ENCODE measurements at regions not wholly inside any gene's neighbourhood (a gene's known extent, or its start where the extent isn't known, plus 50 kb on each side); places are given as distances from the start of the nearest gene placed in this dataset.
"Not testable (repeated sequence)": the region's sequence is repeated elsewhere in the genome, so short reads cannot be mapped to it uniquely, and the experiment has no call there.

DNA sequence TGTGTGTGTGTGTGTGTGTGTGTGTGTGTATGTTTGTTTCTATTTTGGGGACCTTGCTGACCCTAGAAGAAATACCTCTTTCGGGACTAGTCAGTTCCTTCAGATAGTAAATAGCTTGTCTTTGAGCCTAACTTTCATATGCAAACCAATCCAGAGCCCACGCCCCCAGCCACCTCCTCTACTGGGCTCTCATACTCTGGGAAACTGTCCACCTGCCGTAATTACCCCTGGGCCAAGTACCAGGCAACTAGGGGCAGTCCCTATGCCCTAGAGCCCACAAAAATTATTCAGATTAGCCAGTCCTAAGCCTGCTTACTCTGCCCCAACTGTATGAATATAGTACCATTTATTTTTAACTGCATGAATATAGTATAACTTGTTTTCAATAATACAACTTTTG is 970.4 kb downstream of the EPHA4 start:
- no peak overlapping the region for H3K4me2 ChIP-seq (ENCODE audit: low read length)
- no peak overlapping the region for H3K27ac ChIP-seq (ENCODE audit: low read depth, low read length)
- H3K18ac ChIP-seq (ENCODE audit: low read length), result no peak overlapping the region
- no peaks in the 10 kb centered on the region for H3K79me1 ChIP-seq (ENCODE audit: low read length)
- no peaks in the 10 kb centered on the region for H3K4me1 ChIP-seq (ENCODE audit: control insufficient read depth, low read depth, low read length)
- no peak overlapping the region for H4K5ac ChIP-seq (ENCODE audit: low read length)
- no peak for DNase-seq
- no peak overlapping the region for H3K4me3 ChIP-seq (ENCODE audit: low read length)
- no peak overlapping the region for H2BK15ac ChIP-seq (replicated peaks; ENCODE audit: low read depth)
- H3K23ac ChIP-seq (ENCODE audit: low read length), result no peak overlapping the region
- H2BK5ac ChIP-seq (ENCODE audit: low read length), result no peak overlapping the region
- no peaks in the 10 kb centered on the region for H3K27me3 ChIP-seq (ENCODE audit: insufficient read depth, low read length, poor library complexity)
- H3K56ac ChIP-seq (ENCODE audit: low read length), result no peak overlapping the region
- H2AK5ac ChIP-seq (ENCODE audit: low read length), result no peak overlapping the region
- H2BK120ac ChIP-seq (ENCODE audit: low read depth, low read length), result no peak overlapping the region
- H3K9ac ChIP-seq (ENCODE audit: low read length), result no peak overlapping the region
- H3K36me3 ChIP-seq (ENCODE audit: control insufficient read depth, insufficient read depth, low read length), result no peaks in the 10 kb centered on the region
- H3K4ac ChIP-seq (ENCODE audit: low read depth, low read length), result no peak overlapping the region
- H4K8ac ChIP-seq (ENCODE audit: low read depth, low read length), result no peak overlapping the region
- H3K79me2 ChIP-seq (ENCODE audit: control insufficient read depth, insufficient read depth, low read length), result no peaks in the 10 kb centered on the region
- WGBS (ENCODE audit: extremely low coverage, insufficient coverage, low lambda C conversion rate), result no CpG with 5 or more reads among the region's 3 CpGs

- H3K56ac ChIP-seq (ENCODE audit: low read length); H4K5ac ChIP-seq (ENCODE audit: low read length); H3K79me1 ChIP-seq (ENCODE audit: low read length); H3K79me2 ChIP-seq (ENCODE audit: control insufficient read depth, insufficient read depth, low read length); H2AK5ac ChIP-seq (ENCODE audit: low read length); H4K8ac ChIP-seq (ENCODE audit: low read depth, low read length); H3K27me3 ChIP-seq (ENCODE audit: insufficient read depth, low read length, poor library complexity); H3K4me2 ChIP-seq (ENCODE audit: low read length); H2BK120ac ChIP-seq (ENCODE audit: low read depth, low read length); H3K4me3 ChIP-seq (ENCODE audit: low read length); H3K9ac ChIP-seq (ENCODE audit: low read length); H3K27ac ChIP-seq (ENCODE audit: low read depth, low read length); DNase-seq; H2BK15ac ChIP-seq (replicated peaks; ENCODE audit: low read depth); H3K4ac ChIP-seq (ENCODE audit: low read depth, low read length); H3K4me1 ChIP-seq (ENCODE audit: control insufficient read depth, low read depth, low read length); H2BK5ac ChIP-seq (ENCODE audit: low read length); H3K36me3 ChIP-seq (ENCODE audit: control insufficient read depth, insufficient read depth, low read length); H3K18ac ChIP-seq (ENCODE audit: low read length); H3K23ac ChIP-seq (ENCODE audit: low read length): not testable (repeated sequence)
- WGBS (ENCODE audit: extremely low coverage, insufficient coverage, low lambda C conversion rate), result no CpG with 5 or more reads among the region's 8 CpGs
These were observed 959.1 kb downstream of the EPHA4 start for GRCh38 chr2:220613004-220613403.

DNA sequence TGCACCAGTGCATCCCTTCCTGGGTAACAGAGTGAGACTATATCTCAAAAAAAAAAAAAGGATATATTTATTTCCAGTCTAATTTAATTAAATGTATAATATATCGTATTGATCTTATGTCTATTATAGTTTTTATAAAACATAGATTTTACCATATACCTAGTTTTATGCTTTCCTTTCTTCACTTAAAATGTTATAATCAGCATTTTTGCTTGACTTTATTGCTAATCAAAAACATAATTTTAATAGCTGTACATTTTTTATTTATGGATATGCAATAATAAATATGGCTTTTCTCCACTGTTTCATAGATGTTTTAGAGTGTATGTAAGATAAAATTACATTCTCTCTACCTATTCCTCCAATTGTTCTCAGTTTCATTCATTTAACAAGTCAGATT is 958.0 kb downstream of the EPHA4 start:
- Histone ChIP-seq H3K79me1 (ENCODE audit: low read length) (no peaks in the 10 kb centered on the region), H3K36me3 (ENCODE audit: control insufficient read depth, insufficient read depth, low read length) (no peaks in the 10 kb centered on the region), H3K27me3 (ENCODE audit: insufficient read depth, low read length, poor library complexity) (no peaks in the 10 kb centered on the region), H3K79me2 (ENCODE audit: control insufficient read depth, insufficient read depth, low read length) (no peaks in the 10 kb centered on the region), H2BK15ac (replicated peaks; ENCODE audit: low read depth) (no peak overlapping the region), H3K9ac (ENCODE audit: low read length) (no peak overlapping the region), H3K23ac (ENCODE audit: low read length) (no peak overlapping the region), H3K4me1 (ENCODE audit: control insufficient read depth, low read depth, low read length) (no peaks in the 10 kb centered on the region), H3K27ac (ENCODE audit: low read depth, low read length) (no peak overlapping the region), H3K18ac (ENCODE audit: low read length) (no peak overlapping the region), H4K5ac (ENCODE audit: low read length) (no peak overlapping the region), H3K56ac (ENCODE audit: low read length) (no peak overlapping the region), H3K4me2 (ENCODE audit: low read length) (no peak overlapping the region), H3K4ac (ENCODE audit: low read depth, low read length) (no peak overlapping the region), H4K8ac (ENCODE audit: low read depth, low read length) (no peak overlapping the region), H2BK5ac (ENCODE audit: low read length) (no peak overlapping the region), H2BK120ac (ENCODE audit: low read depth, low read length) (no peak overlapping the region), H3K4me3 (ENCODE audit: low read length) (no peak overlapping the region), H2AK5ac (ENCODE audit: low read length) (no peak overlapping the region)
- DNase-seq, result no peak
- no CpG with 5 or more reads among the region's 1 CpG for WGBS (ENCODE audit: extremely low coverage, insufficient coverage, low lambda C conversion rate)

- H2BK15ac ChIP-seq (replicated peaks; ENCODE audit: low read depth), result no peak overlapping the region
- no peak overlapping the region for H3K4me3 ChIP-seq (ENCODE audit: low read length)
- H3K36me3 ChIP-seq (ENCODE audit: control insufficient read depth, insufficient read depth, low read length), result no peaks in the 10 kb centered on the region
- H3K18ac ChIP-seq (ENCODE audit: low read length), result no peak overlapping the region
- no peaks in the 10 kb centered on the region for H3K79me1 ChIP-seq (ENCODE audit: low read length)
- no peak overlapping the region for H2BK5ac ChIP-seq (ENCODE audit: low read length)
- no peak overlapping the region for H4K8ac ChIP-seq (ENCODE audit: low read depth, low read length)
- no peaks in the 10 kb centered on the region for H3K79me2 ChIP-seq (ENCODE audit: control insufficient read depth, insufficient read depth, low read length)
- no peak overlapping the region for H2AK5ac ChIP-seq (ENCODE audit: low read length)
- H3K23ac ChIP-seq (ENCODE audit: low read length), result no peak overlapping the region
- H3K4ac ChIP-seq (ENCODE audit: low read depth, low read length), result no peak overlapping the region
- peak; percentile 7 for DNase-seq
- H2BK120ac ChIP-seq (ENCODE audit: low read depth, low read length), result no peak overlapping the region
- no CpG with 5 or more reads among the region's 3 CpGs for WGBS (ENCODE audit: extremely low coverage, insufficient coverage, low lambda C conversion rate)
- no peaks in the 10 kb centered on the region for H3K4me1 ChIP-seq (ENCODE audit: control insufficient read depth, low read depth, low read length)
- no peak overlapping the region for H3K27ac ChIP-seq (ENCODE audit: low read depth, low read length)
- no peak overlapping the region for H3K56ac ChIP-seq (ENCODE audit: low read length)
- no peak overlapping the region for H3K4me2 ChIP-seq (ENCODE audit: low read length)
- H3K9ac ChIP-seq (ENCODE audit: low read length), result no peak overlapping the region
- no peaks in the 10 kb centered on the region for H3K27me3 ChIP-seq (ENCODE audit: insufficient read depth, low read length, poor library complexity)
- no peak overlapping the region for H4K5ac ChIP-seq (ENCODE audit: low read length)
These were observed 952.4 kb downstream of the EPHA4 start for GRCh38 chr2:220619525-220620220.

DNA sequence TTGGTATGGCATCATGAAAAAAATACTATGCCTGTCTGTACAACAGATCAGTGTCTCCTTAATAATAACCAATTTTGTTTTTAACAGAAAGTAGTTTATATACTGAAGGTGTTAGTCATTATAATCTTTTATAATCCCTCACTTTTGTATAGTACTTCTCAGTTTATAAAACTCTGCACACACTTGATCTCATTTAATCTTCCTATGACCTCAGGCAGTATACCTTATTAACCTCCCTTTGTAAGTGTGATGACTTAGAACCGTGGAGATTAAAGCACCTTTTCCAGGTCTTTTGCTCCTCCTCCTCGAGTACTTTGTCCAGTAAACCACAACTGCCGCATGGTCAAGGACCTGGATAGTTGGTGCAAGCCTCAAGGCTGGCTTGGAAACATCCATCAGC is 945.5 kb downstream of the EPHA4 start:
- Histone ChIP-seq H3K4ac (ENCODE audit: low read depth, low read length) (no peak overlapping the region), H3K18ac (ENCODE audit: low read length) (no peak overlapping the region), H4K5ac (ENCODE audit: low read length) (no peak overlapping the region), H2BK120ac (ENCODE audit: low read depth, low read length) (no peak overlapping the region), H3K23ac (ENCODE audit: low read length) (no peak overlapping the region), H3K4me2 (ENCODE audit: low read length) (no peak overlapping the region), H3K9ac (ENCODE audit: low read length) (no peak overlapping the region), H3K4me1 (ENCODE audit: control insufficient read depth, low read depth, low read length) (no peaks in the 10 kb centered on the region), H3K4me3 (ENCODE audit: low read length) (no peak overlapping the region), H3K79me2 (ENCODE audit: control insufficient read depth, insufficient read depth, low read length) (no peaks in the 10 kb centered on the region), H3K36me3 (ENCODE audit: control insufficient read depth, insufficient read depth, low read length) (no peaks in the 10 kb centered on the region), H2BK15ac (replicated peaks; ENCODE audit: low read depth) (no peak overlapping the region), H2AK5ac (ENCODE audit: low read length) (no peak overlapping the region), H3K27ac (ENCODE audit: low read depth, low read length) (no peak overlapping the region), H4K8ac (ENCODE audit: low read depth, low read length) (no peak overlapping the region), H3K56ac (ENCODE audit: low read length) (no peak overlapping the region), H3K79me1 (ENCODE audit: low read length) (no peaks in the 10 kb centered on the region), H2BK5ac (ENCODE audit: low read length) (no peak overlapping the region), H3K27me3 (ENCODE audit: insufficient read depth, low read length, poor library complexity) (no peaks in the 10 kb centered on the region)
- no peak for DNase-seq
- WGBS (ENCODE audit: extremely low coverage, insufficient coverage, low lambda C conversion rate), result no CpG with 5 or more reads among the region's 3 CpGs

- Histone ChIP-seq H2AK5ac (ENCODE audit: low read length) (no peak overlapping the region), H3K18ac (ENCODE audit: low read length) (no peak overlapping the region), H4K8ac (ENCODE audit: low read depth, low read length) (no peak overlapping the region), H4K5ac (ENCODE audit: low read length) (no peak overlapping the region), H3K9ac (ENCODE audit: low read length) (no peak overlapping the region), H3K56ac (ENCODE audit: low read length) (no peak overlapping the region), H3K36me3 (ENCODE audit: control insufficient read depth, insufficient read depth, low read length) (no peaks in the 10 kb centered on the region), H3K79me1 (ENCODE audit: low read length) (no peaks in the 10 kb centered on the region), H3K4me2 (ENCODE audit: low read length) (no peak overlapping the region), H3K4me3 (ENCODE audit: low read length) (no peak overlapping the region), H2BK5ac (ENCODE audit: low read length) (no peak overlapping the region), H3K4ac (ENCODE audit: low read depth, low read length) (no peak overlapping the region), H3K27me3 (ENCODE audit: insufficient read depth, low read length, poor library complexity) (no peaks in the 10 kb centered on the region), H2BK120ac (ENCODE audit: low read depth, low read length) (no peak overlapping the region), H3K27ac (ENCODE audit: low read depth, low read length) (no peak overlapping the region), H3K4me1 (ENCODE audit: control insufficient read depth, low read depth, low read length) (no peaks in the 10 kb centered on the region), H3K79me2 (ENCODE audit: control insufficient read depth, insufficient read depth, low read length) (no peaks in the 10 kb centered on the region), H3K23ac (ENCODE audit: low read length) (no peak overlapping the region), H2BK15ac (replicated peaks; ENCODE audit: low read depth) (no peak overlapping the region)
- DNase-seq, result no peak
These were observed 943.9 kb downstream of the EPHA4 start for GRCh38 chr2:220628252-220628651.

All from mesendoderm (in vitro differentiated cells).